Fibroblast of lung (primary cell): ENCODE measurements at regions not wholly inside any gene's neighbourhood (a gene's known extent, or its start where the extent isn't known, plus 50 kb on each side); places are given as distances from the start of the nearest gene placed in this dataset.
"Not testable (repeated sequence)": the region's sequence is repeated elsewhere in the genome, so short reads cannot be mapped to it uniquely, and the experiment has no call there.

ENCODE experiments used
- EZH2 ChIP-seq: IDR thresholded peaks from 2 replicates; pipeline ENCODE4 v1.5.1; 2012; ENCODE audit warnings: low read length, control low read depth, mild to moderate bottlenecking; ENCODE audit errors: missing control alignments
- TF ChIP-seq, protein P1 (sequence below), 2 donors: IDR thresholded peaks in 1 of 2; conservative IDR thresholded peaks in 1 of 2; 1 replicate in 1 of 2; 2 replicates in 1 of 2; pipeline ENCODE4 v1.5.1; 2011 to 2012; ENCODE audit warnings: low read length in 2 of 2, control low read depth in 1 of 2, inconsistent platforms in 1 of 2, low read depth in 1 of 2, mild to moderate bottlenecking in 1 of 2

DNA sequence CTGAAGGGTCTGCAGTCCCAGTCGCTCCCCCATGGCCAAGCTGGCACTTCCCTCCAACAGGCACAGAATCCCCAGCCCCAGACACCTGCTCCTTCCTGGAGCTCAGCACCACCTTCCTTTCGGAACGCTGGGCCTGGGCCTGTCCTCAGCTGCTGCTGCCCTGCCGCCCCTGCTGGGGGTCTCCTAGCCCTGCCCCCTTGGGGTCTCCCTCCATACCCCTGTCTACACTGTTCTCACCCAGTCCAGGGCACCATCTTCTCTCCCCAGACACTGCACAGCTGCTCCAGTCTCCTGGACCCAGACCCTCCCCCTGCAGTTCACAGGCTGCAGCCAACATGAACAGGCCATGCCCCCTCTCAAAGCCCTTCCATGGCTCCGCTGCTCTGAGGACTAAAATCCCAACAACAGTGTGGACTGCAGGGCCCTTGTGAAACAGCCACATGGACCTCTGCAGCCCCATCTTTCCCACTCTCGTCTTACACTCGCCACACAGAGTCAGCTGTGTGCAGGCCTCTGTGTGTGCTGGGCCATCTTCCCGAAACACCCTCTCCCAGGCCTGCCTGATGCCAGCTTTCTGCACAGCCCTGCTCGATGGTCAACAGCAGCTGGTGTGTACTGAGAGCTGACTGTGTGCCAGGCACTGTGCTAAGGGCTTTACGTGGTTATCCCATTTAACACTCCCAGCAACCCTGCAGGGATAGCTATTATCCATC lies 361.3 kb downstream of the MATN1 start:
- not testable (repeated sequence) for TF ChIP-seq EZH2
- TF ChIP-seq, protein P1, sequence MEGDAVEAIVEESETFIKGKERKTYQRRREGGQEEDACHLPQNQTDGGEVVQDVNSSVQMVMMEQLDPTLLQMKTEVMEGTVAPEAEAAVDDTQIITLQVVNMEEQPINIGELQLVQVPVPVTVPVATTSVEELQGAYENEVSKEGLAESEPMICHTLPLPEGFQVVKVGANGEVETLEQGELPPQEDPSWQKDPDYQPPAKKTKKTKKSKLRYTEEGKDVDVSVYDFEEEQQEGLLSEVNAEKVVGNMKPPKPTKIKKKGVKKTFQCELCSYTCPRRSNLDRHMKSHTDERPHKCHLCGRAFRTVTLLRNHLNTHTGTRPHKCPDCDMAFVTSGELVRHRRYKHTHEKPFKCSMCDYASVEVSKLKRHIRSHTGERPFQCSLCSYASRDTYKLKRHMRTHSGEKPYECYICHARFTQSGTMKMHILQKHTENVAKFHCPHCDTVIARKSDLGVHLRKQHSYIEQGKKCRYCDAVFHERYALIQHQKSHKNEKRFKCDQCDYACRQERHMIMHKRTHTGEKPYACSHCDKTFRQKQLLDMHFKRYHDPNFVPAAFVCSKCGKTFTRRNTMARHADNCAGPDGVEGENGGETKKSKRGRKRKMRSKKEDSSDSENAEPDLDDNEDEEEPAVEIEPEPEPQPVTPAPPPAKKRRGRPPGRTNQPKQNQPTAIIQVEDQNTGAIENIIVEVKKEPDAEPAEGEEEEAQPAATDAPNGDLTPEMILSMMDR (conservative IDR thresholded peaks at IDR 0.05 in 1 of 2, IDR thresholded peaks at IDR 0.05 in 1 of 2; ENCODE audit: low read depth in 1 of 2, low read length in 2 of 2): not testable (repeated sequence)
